NCI-H146 treated with DMSO at 0.1 percent for 48 hours (cell line): ENCODE measurements at regions not wholly inside any gene's neighbourhood (a gene's known extent, or its start where the extent isn't known, plus 50 kb on each side); places are given as distances from the start of the nearest gene placed in this dataset.
"Not testable (repeated sequence)": the region's sequence is repeated elsewhere in the genome, so short reads cannot be mapped to it uniquely, and the experiment has no call there.

Source experiments
- DNase-seq: peaks from one replicate; lab custom pipeline; 2025; ENCODE audit not compliant: unreplicated experiment; lab: John Stamatoyannopoulos, UW

GRCh38 chr20:29687438-29687837 is 1570.0 kb upstream of the DEFB115 start:
- no peak for DNase-seq

GRCh38 chr20:29689411-29690225 is 1567.8 kb upstream of the DEFB115 start:
- peak; percentile 51 for DNase-seq

GRCh38 chr20:29690274-29690673 is 1567.2 kb upstream of the DEFB115 start:
- no peak for DNase-seq

DNA sequence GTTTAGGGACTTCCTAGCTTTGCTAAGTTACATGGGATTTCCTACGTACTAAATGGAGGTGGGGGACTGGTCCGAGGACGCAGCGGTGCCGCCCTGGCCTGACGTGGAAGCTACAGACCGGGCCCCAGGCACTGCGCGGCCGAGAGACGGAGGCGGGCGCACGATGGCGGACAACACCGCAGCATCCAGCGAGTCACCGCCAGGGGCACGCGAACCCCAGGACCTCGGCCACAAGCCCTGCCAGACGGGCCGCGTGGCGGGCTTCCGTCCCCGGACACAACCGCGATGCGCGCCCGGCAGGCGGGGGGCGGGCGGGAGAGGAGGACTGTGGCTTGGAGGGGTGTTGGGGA is 1516.9 kb upstream of the DEFB115 start:
- DNase-seq = no peak

DNA sequence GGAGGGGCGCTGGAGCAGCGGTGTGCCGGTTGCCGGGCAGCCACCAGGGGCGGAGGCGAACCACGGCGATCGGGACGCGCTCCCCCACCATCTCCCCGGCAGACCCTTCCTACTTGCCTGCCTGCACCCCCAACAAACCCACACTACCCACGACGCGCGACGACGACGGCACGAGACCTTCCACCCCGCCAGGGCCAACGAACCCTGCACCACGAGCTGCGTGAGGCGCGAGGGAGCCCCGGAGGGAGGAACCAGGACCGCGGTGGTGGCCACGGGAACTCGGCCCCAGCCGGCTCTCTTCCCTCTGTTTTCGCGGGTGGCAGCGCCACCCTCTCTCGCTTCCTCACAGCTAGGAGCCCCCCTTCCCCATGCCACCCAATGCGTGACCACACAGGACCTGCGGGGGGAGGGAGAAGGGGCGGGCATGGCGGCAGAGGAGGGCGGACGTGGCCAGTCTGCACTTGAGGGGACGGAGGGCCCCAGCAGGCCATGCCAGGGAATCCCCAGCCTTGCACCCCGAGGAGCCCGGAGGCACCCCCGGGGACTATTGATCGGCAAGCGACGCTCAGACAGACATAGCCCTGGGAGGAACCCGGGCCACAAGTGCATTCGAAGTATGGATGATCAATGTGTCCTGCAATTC is 1516.4 kb upstream of the DEFB115 start:
- DNase-seq = no peak

- no peak for DNase-seq
These were observed 1515.9 kb upstream of the DEFB115 start for GRCh38 chr20:29741594-29741893.

GRCh38 chr20:29741894-29742698 is 1515.4 kb upstream of the DEFB115 start:
- no peak for DNase-seq

DNA sequence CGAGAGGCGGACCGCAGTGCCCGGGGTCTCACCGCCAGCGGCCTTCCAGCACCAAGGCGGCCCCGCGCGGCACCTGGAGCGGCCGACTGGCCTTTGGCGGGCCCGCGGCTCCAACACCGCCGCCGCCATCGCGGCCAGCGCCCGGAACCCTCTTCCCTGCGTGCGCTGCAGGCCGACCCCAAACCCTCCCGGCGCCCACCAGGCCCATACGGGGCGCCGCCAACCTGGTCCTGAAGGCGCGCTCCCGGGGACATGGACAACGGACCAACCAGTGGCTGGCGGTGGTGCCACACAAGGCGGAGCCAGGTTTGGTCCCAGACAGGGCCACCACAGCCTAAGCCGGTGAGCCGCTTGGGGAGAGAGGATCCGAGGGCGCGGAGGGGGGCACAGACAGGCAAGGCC is 1514.8 kb upstream of the DEFB115 start:
- no peak for DNase-seq

GRCh38 chr20:29743101-29743931 is 1514.1 kb upstream of the DEFB115 start:
- DNase-seq = no peak

DNA sequence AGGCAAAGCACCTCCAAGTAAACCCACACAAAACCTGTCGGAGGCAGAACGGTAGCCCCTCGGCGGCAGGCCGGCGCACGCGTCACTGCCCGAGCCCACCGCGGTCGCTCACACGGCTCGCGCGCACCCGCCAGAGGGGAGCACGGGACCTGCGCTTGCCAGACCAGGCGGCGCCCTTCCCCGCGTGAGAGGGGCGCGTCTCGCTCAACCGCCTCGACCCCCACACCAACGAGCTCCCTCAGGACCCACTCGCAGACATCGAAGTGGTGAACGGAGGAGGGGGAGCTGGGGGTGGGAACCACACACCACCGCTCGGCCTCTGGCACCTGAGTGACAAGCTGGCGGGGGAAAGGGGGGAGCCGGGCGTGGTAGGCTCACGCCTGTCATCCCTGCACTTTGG is 1513.4 kb upstream of the DEFB115 start:
- DNase-seq = no peak

DNA sequence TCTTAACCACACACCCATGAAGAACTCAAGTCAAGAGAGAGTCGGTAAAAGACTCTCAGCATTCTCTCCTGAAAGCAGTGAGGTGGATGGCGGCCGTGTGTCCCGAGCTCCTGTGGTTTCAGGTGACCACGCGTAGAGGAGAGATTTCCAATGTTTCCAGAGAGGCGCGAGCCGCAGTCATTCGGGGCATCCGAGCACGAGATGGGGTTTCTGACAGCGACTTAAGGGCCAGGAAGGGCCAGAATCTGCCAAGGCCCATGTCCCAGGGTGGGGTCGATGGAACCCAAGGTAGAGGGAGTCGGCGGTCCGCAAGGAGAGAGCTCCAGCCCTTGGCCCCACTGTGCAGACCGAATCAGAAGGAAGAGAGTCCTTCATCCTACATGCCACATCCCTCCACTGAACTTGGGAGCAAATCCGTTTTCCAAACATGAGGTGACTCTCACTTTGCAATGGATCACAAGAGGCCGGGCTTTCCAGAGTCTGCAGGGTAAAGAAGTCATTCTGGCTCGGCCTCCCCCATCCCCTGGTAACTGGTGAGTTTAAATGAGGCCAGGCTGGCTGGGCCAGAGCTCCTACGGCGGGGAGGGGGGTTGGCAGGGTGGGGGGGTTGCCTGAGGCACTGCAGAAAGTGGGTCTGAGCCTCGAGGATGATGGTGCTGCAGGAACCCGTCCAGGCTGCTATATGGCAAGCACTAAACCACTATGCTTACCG is 1511.8 kb upstream of the DEFB115 start:
- not testable (repeated sequence) for DNase-seq

DNA sequence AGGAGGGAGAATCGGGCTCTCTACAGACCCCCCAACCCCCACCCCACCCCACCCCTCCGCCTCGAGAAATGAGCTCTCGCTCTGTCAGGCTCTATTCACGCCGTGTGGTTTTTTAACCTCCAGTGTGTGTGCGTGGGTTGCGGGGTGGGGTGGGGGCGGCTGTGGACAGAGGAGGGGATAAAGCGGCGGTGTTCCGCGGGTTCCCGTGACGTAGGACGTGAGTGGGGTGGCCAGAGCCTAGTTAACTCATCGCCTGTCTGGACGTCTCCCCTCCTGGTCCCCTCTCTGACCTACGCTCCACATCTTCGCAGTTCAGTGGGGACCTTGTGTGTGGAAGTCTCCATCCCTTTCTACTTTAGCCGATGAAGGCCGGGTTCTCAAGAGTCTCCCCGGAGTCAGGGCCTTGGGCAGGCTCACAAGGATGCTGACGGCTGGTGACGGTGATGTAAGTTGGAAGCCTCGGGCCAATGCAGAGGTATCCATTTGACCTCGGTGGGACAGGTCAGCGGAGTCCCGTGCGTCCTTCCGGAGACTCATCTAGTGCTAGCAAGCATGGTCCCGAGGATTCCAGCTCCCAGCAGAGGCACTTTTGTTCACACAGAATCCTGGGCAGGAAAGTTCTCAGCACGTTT is 1507.1 kb upstream of the DEFB115 start:
- no peak for DNase-seq

GRCh38 chr20:29752644-29753425 is 1504.6 kb upstream of the DEFB115 start:
- not testable (repeated sequence) for DNase-seq

DNA sequence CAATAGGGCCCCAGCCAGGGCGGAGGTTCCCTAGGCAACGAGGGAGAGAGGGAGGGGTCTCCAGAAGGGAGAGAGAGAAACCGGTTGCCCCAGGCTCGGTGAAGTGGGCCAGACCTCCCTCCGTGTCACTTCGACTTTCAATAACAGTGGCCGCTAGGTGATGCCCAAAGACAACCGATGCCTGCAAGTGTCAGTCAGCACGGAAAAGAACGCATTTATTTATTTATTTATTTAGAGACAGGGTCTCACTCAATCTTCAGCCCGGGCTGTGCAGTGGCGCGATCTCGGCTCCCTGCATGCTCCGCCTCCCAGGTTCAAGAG is 1504.1 kb upstream of the DEFB115 start:
- peak; percentile 3 for DNase-seq

- DNase-seq = not testable (repeated sequence)
These were observed 1503.6 kb upstream of the DEFB115 start for GRCh38 chr20:29753879-29754278.

- not testable (repeated sequence) for DNase-seq
These were observed 1501.5 kb upstream of the DEFB115 start for GRCh38 chr20:29755854-29756498.

GRCh38 chr20:29756664-29757063 is 1500.8 kb upstream of the DEFB115 start:
- DNase-seq = no peak

- DNase-seq = not testable (repeated sequence)
These were observed 1495.7 kb upstream of the DEFB115 start for GRCh38 chr20:29761621-29762385.
